ENCODE measurements at regions not wholly inside any gene's neighbourhood (a gene's known extent, or its start where the extent isn't known, plus 50 kb on each side); places are given as distances from the start of the nearest gene placed in this dataset.

GRCh38 chr9:34809504-34810186 is 99.7 kb upstream of the CCL21 start:
- H3K4me3 ChIP-seq: no peak overlapping the region
- DNase-seq: peak; percentile 29 to 58 (median 40)
- 9 to 10% methylated on average over 6 to 70 of the region's 70 CpGs for WGBS, 2 donors

DNA sequence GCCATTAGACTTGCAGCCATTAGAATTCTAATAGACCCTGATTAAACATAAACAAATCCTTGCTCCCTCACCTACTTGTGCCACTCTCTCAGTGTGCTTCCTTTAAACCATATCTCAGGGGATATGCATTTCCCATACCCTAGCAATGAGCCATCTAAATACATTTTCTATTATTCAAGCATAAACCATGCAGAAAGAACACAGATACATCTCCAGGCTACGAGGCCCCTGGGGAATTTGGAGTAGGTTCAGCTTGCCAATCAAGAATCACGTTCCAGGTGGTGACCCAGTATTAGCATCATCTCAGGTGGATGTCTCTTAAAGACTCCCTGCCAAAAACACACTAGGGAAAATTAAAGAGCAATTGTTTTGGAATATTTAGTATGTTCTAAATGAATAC is 93.0 kb upstream of the CCL21 start:
- TF ChIP-seq, protein P1, sequence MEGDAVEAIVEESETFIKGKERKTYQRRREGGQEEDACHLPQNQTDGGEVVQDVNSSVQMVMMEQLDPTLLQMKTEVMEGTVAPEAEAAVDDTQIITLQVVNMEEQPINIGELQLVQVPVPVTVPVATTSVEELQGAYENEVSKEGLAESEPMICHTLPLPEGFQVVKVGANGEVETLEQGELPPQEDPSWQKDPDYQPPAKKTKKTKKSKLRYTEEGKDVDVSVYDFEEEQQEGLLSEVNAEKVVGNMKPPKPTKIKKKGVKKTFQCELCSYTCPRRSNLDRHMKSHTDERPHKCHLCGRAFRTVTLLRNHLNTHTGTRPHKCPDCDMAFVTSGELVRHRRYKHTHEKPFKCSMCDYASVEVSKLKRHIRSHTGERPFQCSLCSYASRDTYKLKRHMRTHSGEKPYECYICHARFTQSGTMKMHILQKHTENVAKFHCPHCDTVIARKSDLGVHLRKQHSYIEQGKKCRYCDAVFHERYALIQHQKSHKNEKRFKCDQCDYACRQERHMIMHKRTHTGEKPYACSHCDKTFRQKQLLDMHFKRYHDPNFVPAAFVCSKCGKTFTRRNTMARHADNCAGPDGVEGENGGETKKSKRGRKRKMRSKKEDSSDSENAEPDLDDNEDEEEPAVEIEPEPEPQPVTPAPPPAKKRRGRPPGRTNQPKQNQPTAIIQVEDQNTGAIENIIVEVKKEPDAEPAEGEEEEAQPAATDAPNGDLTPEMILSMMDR (IDR thresholded peaks at IDR 0.05): no peak
- no peak for TF ChIP-seq POLR2A (IDR thresholded peaks at IDR 0.05)
- 41 to 46% methylated on average over 2 of the region's 2 CpGs for WGBS, 2 donors
- Histone ChIP-seq H3K27ac (no peak overlapping the region), H3K27me3 (no peaks in the 10 kb centered on the region), H3K4me3 (no peak overlapping the region), H3K4me1 (no peaks in the 10 kb centered on the region), H3K36me3 (replicated peaks in 1 of 2; ENCODE audit: insufficient read depth in 1 of 2, low read depth in 2 of 2) (no peaks in the 10 kb centered on the region), H3K9me3 (peaks cover 0 to 8% (median 0%) of the 10 kb centered on the region in 3 donors)
- ATAC-seq (no peak), DNase-seq (no peak)
- intact Hi-C loops (cut with DNase I): no loop called here

More at GRCh38 chr9:34809504-34810186, 99.7 kb upstream of the CCL21 start:
- Histone ChIP-seq H3K27ac (no peak overlapping the region), H3K27me3 (peaks cover 0 to 10% of the 10 kb centered on the region in 2 donors), H3K4me1 (peaks cover 5% of the 10 kb centered on the region), H3K36me3 (replicated peaks in 1 of 2; ENCODE audit: insufficient read depth in 1 of 2, low read depth in 2 of 2) (no peaks in the 10 kb centered on the region), H3K9me3 (peaks cover 0 to 5% (median 0%) of the 10 kb centered on the region in 3 donors)
- intact Hi-C loops (cut with DNase I): no loop called here
- no peak for TF ChIP-seq POLR2A (IDR thresholded peaks at IDR 0.05)
- TF ChIP-seq, protein P1 (IDR thresholded peaks at IDR 0.05): peak in 5 of 7 experiments; percentile 23 to 49 (median 40)
- ATAC-seq: peak; percentile 67

GRCh38 chr9:34797367-34797766 is 87.4 kb upstream of the CCL21 start:
- Histone ChIP-seq H3K4me3 (no peak overlapping the region), H3K27me3 (no peaks in the 10 kb centered on the region), H3K36me3 (replicated peaks in 1 of 2; ENCODE audit: insufficient read depth in 1 of 2, low read depth in 2 of 2) (no peaks in the 10 kb centered on the region), H3K9me3 (no peaks in the 10 kb centered on the region), H3K4me1 (no peaks in the 10 kb centered on the region), H3K27ac (no peak overlapping the region)
- no peak for ATAC-seq
- WGBS, 2 donors: 61 to 74% methylated on average over 14 of the region's 14 CpGs
- no peak for DNase-seq
- intact Hi-C loops (cut with DNase I): no loop called here
- TF ChIP-seq, protein P1 (IDR thresholded peaks at IDR 0.05): no peak
- no peak for TF ChIP-seq POLR2A (IDR thresholded peaks at IDR 0.05)

DNA sequence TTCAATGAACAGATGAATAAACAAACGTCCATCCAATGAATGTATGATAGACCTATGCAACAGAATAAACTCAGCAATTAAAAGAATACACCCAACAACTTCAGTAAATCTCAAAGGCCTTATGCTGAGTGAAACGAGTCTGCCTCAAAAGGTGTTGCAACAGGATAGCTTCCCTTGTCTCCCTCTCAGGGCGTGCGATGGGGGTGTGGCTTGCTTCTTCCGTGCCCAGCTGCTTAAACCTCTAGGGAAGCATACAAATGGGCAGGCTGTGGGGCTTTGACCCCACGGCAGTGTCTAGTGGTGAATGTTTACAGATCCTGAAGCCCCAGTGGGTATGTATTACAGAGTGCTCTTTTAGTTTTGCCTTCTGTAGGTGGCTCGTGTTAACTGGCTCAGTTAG is 87.0 kb upstream of the CCL21 start:
- WGBS, 2 donors: 8 to 17% methylated on average over 7 of the region's 7 CpGs
- H3K36me3 ChIP-seq (replicated peaks in 1 of 2; ENCODE audit: insufficient read depth in 1 of 2, low read depth in 2 of 2): no peaks in the 10 kb centered on the region
- no peak for DNase-seq
- ATAC-seq: no peak
- TF ChIP-seq, protein P1 (IDR thresholded peaks at IDR 0.05): no peak
- TF ChIP-seq POLR2A (IDR thresholded peaks at IDR 0.05): no peak
- no peaks in the 10 kb centered on the region for H3K27me3 ChIP-seq
- no peak overlapping the region for H3K27ac ChIP-seq
- no peaks in the 10 kb centered on the region for H3K4me1 ChIP-seq
- no peak overlapping the region for H3K4me3 ChIP-seq
- H3K9me3 ChIP-seq: no peaks in the 10 kb centered on the region
- intact Hi-C loops (cut with DNase I): no loop called here

- intact Hi-C loops (cut with DNase I): no loop called here
- H3K4me1 ChIP-seq: no peaks in the 10 kb centered on the region
- ATAC-seq (no peak), DNase-seq (no peak)
- no peaks in the 10 kb centered on the region for H3K36me3 ChIP-seq (replicated peaks in 1 of 2; ENCODE audit: insufficient read depth in 1 of 2, low read depth in 2 of 2)
- TF ChIP-seq POLR2A (IDR thresholded peaks at IDR 0.05): no peak
- TF ChIP-seq, protein P1 (IDR thresholded peaks at IDR 0.05): no peak
- H3K4me3 ChIP-seq: no peak overlapping the region
- WGBS, 2 donors: 43 to 62% methylated on average over 2 of the region's 2 CpGs
- H3K9me3 ChIP-seq: no peaks in the 10 kb centered on the region
- no peak overlapping the region for H3K27ac ChIP-seq
- no peaks in the 10 kb centered on the region for H3K27me3 ChIP-seq
Measured at GRCh38 chr9:34793428-34793827, 83.5 kb upstream of the CCL21 start.

Data from body of pancreas (tissue), 4 donors.